Ascending aorta (tissue), 2 donors: ENCODE measurements at regions not wholly inside any gene's neighbourhood (a gene's known extent, or its start where the extent isn't known, plus 50 kb on each side); places are given as distances from the start of the nearest gene placed in this dataset.

Experiments
- DNase-seq, 2 donors: peaks; one replicate each; pipeline ENCODE4 v3.0.0-alpha.2; 2019; ENCODE audit warnings: low spot score in 2 of 2
- H3K27ac ChIP-seq, 2 donors: fragments of 200-600 bp; sonication (generic); one replicate each; pipeline ENCODE4 v1.5.1; 2016 to 2017; ENCODE audit warnings: mild to moderate bottlenecking in 1 of 2
- H3K27me3 ChIP-seq: fragments of 200-600 bp; sonication (generic); one replicate; pipeline ENCODE4 v1.5.1; 2017
- H3K36me3 ChIP-seq, 2 donors: fragments of 200-600 bp; sonication (generic); one replicate each; pipeline ENCODE4 v1.5.1; 2016
- H3K4me1 ChIP-seq, 2 donors: fragments of 200-600 bp; sonication (generic); one replicate each; pipeline ENCODE4 v1.5.1; 2016 to 2017; ENCODE audit warnings: mild to moderate bottlenecking in 1 of 2
- H3K4me3 ChIP-seq, 2 donors: fragments of 200-600 bp; sonication (generic); one replicate each; pipeline ENCODE4 v1.5.1; 2016 to 2017; ENCODE audit warnings: mild to moderate bottlenecking in 1 of 2
- H3K9me3 ChIP-seq, 2 donors: fragments of 200-600 bp; sonication (generic); one replicate each; pipeline ENCODE4 v1.5.1; 2016
- intact Hi-C: fragments of 100-400 bp; cut with DNase I; formaldehyde crosslinking; loops from one replicate; pipeline ENCODE4 v1.15.1; 2023
- TF ChIP-seq, protein P1 (sequence below), 3 experiments: fragments of 200-600 bp in 2 of 3; fragments of 450-650 bp in 1 of 3; sonication (generic) in 2 of 3; IDR thresholded peaks; one replicate each; pipeline ENCODE4 v1.5.1; 2016 to 2019; ENCODE audit warnings: antibody characterized with exemption in 3 of 3, mild to moderate bottlenecking in 1 of 3, moderate library complexity in 1 of 3

DNA sequence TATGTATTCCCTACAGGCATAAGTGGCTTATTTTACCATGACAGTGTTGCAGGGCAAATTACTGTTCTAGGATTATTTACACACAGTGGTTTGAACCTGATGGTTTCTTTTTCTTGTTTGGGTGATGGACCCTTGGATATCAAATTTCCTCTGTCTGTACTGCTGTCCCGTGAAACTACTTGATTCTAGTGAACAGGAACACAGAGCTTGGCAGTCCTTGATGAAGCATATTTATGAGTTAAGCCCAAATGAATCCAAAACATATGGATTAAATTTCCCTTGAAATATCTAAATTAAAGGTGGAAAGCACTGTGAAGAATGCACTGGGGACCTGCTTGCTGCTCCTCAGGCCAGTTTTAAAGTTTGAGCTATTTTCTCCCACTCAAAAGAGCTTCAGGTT lies 635.3 kb downstream of the INHBA start:
- Histone ChIP-seq H3K9me3 (no peaks in the 10 kb centered on the region), H3K4me1 (no peaks in the 10 kb centered on the region), H3K4me3 (no peak overlapping the region), H3K36me3 (peaks cover 0 to 4% of the 10 kb centered on the region in 2 donors), H3K27me3 (no peaks in the 10 kb centered on the region), H3K27ac (no peak overlapping the region)
- DNase-seq = no peak
- TF ChIP-seq, protein P1, sequence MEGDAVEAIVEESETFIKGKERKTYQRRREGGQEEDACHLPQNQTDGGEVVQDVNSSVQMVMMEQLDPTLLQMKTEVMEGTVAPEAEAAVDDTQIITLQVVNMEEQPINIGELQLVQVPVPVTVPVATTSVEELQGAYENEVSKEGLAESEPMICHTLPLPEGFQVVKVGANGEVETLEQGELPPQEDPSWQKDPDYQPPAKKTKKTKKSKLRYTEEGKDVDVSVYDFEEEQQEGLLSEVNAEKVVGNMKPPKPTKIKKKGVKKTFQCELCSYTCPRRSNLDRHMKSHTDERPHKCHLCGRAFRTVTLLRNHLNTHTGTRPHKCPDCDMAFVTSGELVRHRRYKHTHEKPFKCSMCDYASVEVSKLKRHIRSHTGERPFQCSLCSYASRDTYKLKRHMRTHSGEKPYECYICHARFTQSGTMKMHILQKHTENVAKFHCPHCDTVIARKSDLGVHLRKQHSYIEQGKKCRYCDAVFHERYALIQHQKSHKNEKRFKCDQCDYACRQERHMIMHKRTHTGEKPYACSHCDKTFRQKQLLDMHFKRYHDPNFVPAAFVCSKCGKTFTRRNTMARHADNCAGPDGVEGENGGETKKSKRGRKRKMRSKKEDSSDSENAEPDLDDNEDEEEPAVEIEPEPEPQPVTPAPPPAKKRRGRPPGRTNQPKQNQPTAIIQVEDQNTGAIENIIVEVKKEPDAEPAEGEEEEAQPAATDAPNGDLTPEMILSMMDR (IDR thresholded peaks at IDR 0.05) = no peak
- intact Hi-C loops = no loop called here

DNA sequence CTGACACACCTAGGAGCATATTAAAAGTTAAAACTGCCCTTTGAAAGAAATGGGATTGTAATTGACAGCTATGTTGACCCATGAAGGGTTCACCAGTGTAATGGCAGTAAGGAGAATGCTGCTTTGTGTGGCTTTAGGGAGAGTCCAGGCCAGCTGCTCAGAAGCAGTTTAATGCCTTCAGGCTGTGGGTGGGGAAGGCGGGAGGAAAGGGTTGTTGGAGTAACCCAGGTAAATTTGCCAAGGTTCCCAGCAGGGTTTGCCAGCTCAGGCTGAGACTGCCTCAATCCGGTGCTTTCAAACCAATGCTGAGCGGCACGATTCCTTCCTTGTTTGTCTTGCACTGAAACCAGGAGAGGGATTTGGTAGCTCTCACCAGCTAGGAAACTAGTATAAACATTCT lies 637.2 kb downstream of the INHBA start:
- H3K9me3 ChIP-seq = no peaks in the 10 kb centered on the region
- intact Hi-C loops = no loop called here
- no peak overlapping the region for H3K4me3 ChIP-seq
- H3K4me1 ChIP-seq = no peaks in the 10 kb centered on the region
- H3K27me3 ChIP-seq = no peaks in the 10 kb centered on the region
- DNase-seq = no peak
- H3K36me3 ChIP-seq = peaks cover 0 to 4% of the 10 kb centered on the region in 2 donors
- TF ChIP-seq, protein P1 (IDR thresholded peaks at IDR 0.05) = no peak
- H3K27ac ChIP-seq = no peak overlapping the region

DNA sequence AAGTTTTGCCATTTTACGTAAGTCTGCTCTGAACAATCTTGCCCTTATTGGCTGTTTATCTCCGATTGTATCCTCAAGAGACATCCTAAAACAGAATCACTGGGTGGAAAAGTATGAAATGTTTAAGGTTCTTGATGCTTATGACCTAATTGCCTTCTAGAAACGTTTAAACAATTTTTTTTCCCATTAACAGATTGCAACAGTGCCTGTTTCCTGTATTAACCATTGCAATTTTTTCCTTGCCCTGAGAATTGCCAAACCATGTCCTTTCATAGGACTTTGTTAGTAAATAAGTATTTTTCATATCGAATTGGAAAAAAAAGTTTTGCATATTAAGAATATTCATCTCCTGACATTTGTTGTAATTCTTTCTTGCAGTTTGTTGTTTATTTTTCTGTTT lies 639.8 kb downstream of the INHBA start:
- intact Hi-C loops = no loop called here
- Histone ChIP-seq H3K9me3 (no peaks in the 10 kb centered on the region), H3K36me3 (peaks cover 0 to 4% of the 10 kb centered on the region in 2 donors), H3K4me3 (no peak overlapping the region), H3K27me3 (no peaks in the 10 kb centered on the region), H3K27ac (no peak overlapping the region), H3K4me1 (no peaks in the 10 kb centered on the region)
- TF ChIP-seq, protein P1 (IDR thresholded peaks at IDR 0.05) = no peak
- DNase-seq = no peak

DNA sequence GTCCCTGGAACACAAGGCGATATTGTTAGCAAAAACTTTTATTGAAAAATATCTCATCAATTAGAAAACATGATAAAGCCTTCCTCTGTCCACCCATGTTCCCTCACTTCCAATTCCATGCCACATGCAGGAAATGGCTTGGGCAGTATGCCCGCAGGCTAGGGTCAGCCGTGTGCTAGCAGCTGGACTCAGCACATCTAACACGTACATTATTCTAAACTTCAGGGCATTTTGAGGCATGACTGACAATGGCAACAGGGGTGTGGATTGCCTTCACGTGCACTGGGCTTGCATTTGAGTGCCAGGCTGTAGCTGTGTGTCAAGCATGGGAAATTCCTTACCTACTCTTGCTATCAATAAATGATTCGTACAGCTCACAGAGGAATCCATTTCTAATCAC lies 642.1 kb downstream of the INHBA start:
- Histone ChIP-seq H3K9me3 (no peaks in the 10 kb centered on the region), H3K36me3 (peaks cover 0 to 4% of the 10 kb centered on the region in 2 donors), H3K27ac (no peak overlapping the region), H3K4me3 (no peak overlapping the region), H3K27me3 (no peaks in the 10 kb centered on the region), H3K4me1 (no peaks in the 10 kb centered on the region)
- TF ChIP-seq, protein P1 (IDR thresholded peaks at IDR 0.05) = no peak
- intact Hi-C loops = no loop called here
- no peak for DNase-seq

DNA sequence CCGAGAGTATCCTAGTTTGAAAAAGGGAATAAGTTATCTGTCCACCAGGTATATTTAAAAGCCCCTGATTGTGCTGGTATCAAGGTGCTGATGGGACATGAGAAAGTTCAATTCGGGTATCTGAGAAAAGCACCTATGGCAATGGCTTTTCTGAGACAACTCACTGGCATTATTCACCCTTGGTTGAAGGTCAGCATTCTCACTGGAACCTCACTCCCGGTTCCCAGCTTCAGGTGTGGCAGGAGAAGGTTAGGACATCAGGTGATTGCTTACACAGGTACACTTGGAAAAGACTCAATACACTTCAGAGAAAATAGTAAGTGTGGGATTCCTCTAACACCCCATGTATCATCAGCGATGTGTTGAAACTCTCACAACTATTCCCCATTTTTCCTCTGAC lies 643.1 kb downstream of the INHBA start:
- TF ChIP-seq, protein P1 (IDR thresholded peaks at IDR 0.05) = no peak
- H3K27ac ChIP-seq = no peak overlapping the region
- no peak for DNase-seq
- peaks cover 0 to 4% of the 10 kb centered on the region in 2 donors for H3K36me3 ChIP-seq
- H3K9me3 ChIP-seq = no peaks in the 10 kb centered on the region
- intact Hi-C loops = no loop called here
- no peaks in the 10 kb centered on the region for H3K4me1 ChIP-seq
- no peaks in the 10 kb centered on the region for H3K27me3 ChIP-seq
- no peak overlapping the region for H3K4me3 ChIP-seq
